GM21360 (cell line): ENCODE measurements at regions not wholly inside any gene's neighbourhood (a gene's known extent, or its start where the extent isn't known, plus 50 kb on each side); places are given as distances from the start of the nearest gene placed in this dataset.
"Not testable (repeated sequence)": the region's sequence is repeated elsewhere in the genome, so short reads cannot be mapped to it uniquely, and the experiment has no call there.

Experiments used
- ATAC-seq: cut with Tn5 transposase; IDR thresholded peaks from one replicate; pipeline ENCODE4 v1.9.1; 2021; ENCODE audit warnings: mild to moderate bottlenecking, moderate library complexity; ENCODE audit not compliant: unreplicated experiment

DNA sequence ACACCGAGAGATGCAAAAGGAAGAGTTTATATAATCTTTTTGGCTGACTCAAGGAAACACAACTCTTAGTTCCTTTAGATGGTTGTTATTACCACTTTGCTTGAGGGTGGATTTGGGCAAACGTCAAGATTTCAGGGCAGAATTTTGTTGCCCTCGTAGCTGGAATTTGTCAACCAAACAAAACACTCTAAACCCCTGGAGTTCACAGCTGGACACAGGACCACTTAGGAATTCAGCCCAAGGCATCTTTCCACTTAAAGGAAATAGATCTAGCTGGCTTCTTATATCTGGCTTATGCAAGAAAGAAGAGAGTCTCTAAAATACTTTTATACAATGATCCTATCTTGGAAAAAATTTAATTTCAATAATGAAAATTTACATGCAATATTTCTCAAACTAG is 237.8 kb upstream of the LRIG3 start:
- no peak for ATAC-seq

DNA sequence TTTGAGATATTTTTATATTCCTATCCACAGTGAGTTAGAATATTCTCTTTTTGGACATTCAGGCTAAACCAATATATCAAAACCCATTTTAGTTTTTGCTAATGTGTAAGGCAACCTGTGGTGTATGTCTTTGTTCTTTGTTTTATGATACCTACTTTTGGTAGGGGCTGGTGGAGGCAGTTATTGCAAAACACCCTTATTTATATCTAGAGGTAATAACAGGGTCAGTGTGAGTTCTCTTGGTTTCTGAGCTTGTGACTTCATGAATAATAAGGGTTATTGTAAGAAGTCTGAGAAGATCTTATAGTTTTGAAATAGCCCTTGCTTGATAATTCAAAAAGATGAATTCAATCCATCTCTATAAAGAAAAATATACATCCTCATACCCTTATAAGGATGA is 235.1 kb upstream of the LRIG3 start:
- ATAC-seq = no peak

DNA sequence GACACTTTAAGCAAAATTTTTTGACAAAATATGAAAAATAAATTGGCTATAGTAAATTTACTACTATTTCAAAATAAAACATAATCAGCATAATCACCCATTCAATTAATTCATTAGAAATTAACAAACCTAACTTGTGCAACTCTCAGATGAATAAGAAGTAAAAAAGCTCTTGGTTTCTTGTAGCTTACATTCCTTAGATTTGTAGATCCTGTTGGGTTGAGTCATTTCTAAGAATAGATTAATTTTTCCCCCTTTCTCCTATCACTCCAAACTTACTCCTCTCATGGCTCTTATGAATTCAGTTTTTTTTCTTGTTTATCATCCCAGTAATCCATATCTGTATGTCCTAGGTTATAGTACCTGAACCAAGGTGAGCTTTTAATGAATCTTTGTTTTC is 230.9 kb upstream of the LRIG3 start:
- no peak for ATAC-seq

DNA sequence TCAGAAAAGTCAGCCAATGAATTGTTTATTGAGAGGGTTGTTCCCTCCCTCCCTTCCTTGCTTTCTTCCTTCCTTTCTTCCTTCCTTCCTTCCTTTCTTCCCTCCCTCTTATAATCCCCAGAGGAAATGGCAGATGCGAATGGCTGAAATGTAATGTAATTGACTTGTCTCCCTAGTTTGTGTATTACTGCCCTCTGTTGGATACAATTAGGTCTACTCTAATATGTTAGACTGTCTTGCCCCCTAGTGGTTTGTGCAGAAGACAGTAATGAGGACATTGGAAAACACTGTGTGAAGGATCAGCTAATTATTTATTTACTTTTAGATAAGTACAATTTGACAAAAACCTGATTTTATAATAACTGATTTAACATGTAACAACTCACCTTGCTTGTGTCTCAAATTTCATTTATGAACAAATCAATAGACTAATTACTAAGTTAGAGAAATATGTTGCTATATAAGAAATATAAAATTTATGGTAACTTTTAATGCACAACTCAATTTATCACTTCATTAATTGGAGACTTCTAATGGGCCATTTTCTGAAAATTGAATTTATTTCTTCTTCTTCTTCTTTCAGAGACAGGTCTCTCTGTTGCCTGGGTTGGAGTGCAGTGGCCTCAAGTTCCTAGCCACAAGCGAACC is 229.8 kb upstream of the LRIG3 start:
- peak; percentile 100 for ATAC-seq

DNA sequence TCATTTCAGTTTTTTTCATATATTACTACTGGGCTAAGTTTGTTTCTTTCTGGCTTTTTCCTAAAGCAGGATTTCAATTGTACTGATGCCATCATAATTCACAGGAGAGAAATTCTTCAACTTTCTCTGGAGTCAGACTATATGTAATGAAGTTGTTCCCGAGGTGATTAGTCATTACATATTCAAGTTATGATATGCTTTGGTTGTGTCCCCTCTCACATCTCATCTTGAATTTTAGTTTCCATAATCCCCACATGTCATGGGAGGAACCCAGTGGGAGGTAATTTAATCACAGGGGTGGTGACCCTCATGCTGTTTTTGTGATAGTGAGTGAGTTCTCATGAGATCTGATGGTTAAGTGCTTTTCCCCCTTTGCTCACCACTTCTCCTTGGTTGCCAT is 227.5 kb upstream of the LRIG3 start:
- ATAC-seq = no peak

DNA sequence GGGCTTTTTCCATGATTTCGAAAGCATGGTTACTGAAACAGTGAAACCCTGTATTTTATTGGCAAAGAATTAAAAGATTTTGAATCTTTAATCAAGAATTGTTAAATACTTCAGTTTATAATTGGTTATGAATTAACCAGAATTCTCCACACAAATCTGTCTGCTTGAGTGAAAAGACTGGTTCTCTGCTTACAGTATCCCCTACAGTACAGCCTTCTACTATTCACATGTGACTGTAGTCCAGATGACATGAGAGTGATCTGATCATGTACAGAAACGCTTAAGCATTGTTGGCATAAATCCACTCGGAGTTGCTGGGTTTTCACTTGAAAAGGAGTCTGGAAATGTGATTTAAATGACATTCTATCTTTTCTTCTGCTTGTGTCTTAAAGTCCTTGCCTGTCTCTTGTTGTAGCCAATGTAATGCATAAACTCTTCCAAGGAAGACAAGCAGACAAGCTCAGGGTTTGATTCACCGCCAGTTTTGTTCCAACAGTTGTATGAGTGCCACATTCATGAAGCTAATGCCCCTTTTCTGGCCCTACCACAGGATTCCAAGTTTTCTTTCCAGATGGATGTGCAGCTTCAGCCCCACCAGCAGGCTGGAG is 222.0 kb upstream of the LRIG3 start:
- ATAC-seq = no peak

DNA sequence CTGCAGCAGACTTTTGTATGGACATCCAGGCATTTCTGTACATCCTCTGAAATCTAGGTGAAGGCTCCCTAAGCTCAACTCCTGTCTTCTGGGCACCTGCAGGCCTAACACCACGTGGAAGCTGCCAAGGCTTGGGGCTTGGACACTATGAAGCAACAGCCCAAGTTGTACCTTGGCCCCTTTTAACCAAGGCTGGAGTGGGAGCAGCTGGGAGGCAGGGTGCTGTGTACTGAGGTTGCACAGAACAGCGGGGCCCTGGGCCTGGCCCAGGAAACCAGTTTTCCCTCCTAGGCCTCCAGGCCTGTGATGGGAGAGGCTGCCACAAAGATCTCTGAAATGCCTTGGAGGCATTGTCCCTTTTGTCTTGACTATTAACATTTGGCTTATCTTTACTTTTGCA is 214.4 kb upstream of the LRIG3 start:
- ATAC-seq = no peak

DNA sequence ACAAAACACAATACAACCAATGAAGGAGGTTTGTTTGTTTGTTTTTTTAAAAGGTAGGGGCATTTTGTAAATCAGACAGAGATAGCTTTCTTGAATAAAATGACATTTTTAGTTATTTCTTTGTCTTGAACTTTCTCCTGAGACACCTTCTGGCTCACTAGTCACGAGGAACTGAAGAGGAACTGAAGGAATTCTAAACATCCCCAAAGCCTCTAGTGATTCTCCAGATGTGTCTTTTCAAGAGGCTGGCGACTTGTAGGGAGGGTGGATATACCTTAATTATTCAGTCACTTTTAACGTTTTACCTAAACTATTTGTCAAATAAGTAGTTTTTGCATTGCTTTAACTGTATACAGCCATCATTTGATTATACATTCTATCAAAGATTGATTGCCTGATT is 211.2 kb upstream of the LRIG3 start:
- no peak for ATAC-seq

DNA sequence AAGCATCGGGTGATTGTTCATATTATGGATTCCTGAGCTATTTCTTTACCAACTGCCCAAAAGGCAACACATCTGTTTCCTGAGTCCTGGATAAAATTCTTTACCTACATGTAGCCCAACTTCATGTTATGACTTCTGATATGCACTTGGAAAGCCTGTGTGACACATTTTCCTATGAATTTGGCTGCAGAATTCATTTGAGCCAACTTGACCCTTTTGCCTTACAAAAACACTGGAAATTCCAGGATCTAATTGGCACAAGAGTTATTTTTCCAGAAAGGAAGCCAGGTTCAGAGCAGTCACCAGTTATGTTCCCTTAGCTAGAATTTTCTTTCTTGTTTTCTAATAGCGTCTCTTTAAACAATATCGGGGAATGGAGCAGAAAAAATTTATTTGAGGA is 202.5 kb upstream of the LRIG3 start:
- ATAC-seq = no peak

DNA sequence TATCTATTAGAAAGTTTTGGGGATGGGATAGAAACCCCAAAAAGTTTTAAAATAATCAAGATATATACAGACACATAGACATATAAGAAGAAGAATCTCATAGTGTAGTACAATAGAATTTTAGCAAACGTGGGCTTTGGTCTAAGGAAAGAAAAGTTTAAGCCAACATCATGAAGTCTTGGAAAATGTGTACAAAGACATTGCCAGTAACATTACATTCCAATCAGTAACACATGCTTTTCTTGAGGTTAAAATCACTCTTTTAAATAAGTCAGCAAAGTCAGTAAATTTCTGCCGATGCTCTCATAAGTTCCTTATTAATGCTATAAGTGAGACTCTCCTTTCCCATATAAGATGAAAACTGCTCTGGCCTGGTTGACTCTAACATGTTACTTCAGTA is 201.1 kb upstream of the LRIG3 start:
- ATAC-seq = no peak

DNA sequence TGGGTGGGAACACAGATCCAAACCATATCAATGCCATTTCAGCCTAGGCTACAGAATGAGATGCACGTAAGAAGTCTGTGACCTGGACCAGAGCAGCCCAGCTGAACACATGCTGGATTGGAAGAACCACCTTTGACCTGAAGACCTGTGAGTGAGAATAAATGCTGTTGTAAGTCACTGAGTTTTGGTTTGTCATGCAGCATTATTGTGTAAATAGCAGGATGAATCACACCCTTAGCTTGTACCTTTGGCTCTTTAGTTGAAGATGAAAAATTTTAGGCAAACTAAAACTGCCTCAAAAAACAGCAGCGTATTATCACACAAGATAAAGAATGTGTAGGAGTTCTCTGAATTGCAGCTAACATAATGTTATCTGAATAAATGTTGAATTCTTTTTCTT is 199.4 kb upstream of the LRIG3 start:
- no peak for ATAC-seq

DNA sequence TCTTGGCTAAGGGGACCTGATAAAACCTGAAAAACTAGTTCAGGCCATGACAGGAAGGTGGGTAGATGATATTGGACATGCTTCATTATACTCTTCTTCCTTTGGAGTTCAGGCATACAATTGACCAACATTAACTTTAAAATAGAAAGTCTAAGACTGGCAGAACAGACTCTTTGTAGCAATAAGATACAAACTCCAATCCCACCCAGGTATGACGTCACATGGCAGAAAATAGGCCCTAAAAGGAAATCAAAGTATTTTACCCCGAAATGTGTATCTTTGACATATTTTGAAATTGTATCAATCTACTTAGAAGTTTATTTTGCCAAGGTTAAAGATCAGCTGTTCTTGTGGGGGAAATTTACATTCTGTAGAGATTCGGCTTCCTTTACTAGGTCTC is 198.1 kb upstream of the LRIG3 start:
- ATAC-seq = no peak

DNA sequence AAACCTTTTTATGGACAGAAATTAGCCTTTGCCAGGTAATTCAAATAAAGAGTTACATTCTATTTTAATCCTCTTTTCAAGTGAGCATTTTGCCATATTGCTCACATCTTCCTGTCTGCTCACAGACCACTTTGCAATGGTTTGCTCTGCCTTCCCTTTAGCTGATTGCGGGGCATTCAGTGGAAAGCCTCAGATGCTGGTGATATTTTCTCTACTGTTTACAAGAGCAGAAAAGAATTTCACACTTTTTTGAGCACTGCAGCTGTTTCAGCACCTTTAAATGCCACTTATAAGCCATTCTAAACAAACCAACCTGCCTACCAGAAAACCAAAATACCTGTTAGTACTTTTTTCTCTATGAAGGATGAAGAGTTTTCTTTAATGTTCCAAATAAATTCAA is 195.7 kb upstream of the LRIG3 start:
- ATAC-seq = no peak

DNA sequence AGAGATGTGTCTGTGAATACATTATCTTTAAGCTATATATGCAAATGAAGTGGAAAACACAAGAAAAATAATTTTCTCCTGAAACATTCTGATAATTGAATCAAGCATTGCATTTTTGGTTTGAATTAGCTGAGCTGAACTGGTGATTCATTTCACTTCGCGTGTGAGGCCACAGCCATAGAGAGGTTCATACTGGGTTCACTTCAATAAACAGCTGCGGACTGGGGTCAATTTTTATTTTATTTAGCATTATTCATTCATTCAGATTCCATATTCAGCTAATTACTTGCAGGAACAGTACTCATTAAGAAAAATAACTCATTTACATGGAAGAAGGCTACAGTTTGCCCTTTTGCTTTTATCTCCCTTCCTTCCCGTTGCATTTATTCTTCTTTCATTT is 195.2 kb upstream of the LRIG3 start:
- no peak for ATAC-seq

DNA sequence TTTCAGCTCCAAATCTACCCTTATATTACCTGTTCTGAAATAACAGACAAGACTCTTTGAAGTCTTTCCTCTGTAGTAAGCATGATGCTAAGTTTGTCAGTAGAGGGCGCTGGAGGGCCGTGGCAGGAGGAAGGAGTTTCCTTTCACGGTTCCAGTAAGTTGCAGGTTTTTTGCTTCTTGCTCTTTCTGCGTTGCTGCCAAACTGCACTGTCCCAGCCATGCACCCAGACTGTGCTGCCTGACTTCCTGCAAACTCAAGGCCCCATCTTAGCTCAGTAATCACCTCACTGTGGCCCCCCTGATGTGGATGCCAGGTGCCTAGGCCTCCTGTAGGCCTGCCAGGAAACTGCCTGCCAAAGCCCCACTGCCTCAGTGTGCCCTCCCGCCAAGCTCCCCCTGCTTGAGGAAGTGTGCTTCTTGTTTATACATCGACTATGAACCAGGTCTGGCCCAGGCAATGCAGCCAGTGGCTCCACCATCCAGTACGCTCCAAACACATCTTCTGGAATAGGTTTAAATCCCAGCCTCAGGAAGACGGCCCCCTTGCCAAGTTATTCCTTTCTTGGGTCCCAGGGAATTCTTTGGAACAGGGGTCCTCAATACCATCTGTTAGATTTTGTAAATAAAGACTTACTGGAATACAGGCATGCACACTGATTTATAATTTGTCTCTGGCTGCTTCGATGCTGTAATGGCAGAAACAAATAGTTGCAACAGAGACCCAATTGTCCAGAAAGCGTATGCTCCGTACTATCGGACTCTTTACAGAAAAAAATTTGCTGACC is 193.7 kb upstream of the LRIG3 start:
- ATAC-seq = peak; percentile 92

DNA sequence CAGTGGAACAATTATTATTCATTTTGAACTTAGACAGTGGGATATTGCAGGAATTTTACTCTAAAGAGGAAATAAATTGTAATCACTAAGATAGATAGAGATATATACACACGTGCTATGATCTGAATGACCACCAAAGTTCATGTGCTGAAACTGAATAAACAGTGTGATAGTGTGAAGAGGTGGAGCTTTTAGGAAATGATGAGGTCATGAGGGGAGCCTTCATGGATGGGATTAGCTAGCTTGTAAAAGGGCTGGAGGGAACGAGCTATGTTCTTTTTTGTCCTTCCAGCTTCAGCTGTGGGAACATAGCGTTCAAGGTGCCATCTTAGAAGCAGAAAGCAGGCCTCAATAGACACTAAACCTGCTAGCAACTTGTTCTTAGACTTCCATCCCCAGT is 191.5 kb upstream of the LRIG3 start:
- ATAC-seq = no peak

DNA sequence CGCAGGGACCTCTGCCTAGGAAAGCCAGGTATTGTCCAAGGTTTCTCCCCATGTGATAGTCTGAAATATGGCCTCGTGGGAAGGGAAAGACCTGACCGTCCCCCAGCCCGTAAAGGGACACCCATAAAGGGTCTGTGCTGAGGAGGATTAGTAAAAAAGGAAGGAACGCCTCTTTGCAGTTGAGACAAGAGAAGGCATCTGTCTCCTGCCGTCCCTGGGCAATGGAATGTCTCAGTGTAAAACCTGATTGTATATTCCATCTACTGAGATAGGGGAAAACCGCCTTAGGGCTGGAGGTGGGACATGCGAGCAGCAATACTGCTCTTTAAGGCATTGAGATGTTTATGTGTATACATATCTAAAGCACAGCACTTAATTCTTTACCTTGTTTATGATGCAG is 188.2 kb upstream of the LRIG3 start:
- ATAC-seq = not testable (repeated sequence)

DNA sequence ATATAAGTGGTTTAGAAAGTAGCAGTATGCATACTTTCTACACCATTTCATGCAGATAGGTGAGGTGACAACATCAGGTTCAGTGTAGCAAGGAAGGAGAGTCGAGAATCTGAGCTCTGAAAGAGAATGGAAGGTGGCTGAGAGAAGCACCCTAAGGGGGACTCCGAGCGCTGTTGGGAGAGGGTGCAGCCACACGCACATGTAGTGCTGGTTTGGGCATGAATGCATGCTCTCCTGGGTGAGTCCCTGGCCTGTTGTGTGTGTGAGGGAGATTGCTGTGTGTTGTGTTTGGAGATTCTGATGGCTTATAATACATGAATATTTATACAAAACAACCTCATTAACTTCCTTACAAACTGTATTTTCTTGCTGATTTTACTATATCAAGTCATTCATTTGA is 180.3 kb upstream of the LRIG3 start:
- ATAC-seq = no peak

DNA sequence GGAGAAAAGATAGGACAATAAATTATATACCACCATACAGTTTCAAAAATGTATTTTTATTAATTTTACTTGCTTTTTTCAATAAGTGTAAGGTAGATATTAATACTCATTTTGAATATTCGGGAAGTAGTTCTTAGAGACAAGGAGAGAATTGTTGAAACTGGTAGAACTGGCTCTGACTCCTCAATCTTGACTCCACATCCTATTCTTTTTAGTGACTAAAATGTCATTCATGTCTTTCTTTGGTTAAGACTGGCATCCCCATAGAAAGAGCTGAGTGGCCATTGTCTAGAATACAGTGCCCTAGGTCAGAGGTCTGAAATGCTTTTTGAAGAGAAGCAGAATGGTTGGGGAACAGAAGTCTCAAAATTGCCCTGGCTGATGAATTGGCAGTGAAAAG is 177.6 kb upstream of the LRIG3 start:
- no peak for ATAC-seq

DNA sequence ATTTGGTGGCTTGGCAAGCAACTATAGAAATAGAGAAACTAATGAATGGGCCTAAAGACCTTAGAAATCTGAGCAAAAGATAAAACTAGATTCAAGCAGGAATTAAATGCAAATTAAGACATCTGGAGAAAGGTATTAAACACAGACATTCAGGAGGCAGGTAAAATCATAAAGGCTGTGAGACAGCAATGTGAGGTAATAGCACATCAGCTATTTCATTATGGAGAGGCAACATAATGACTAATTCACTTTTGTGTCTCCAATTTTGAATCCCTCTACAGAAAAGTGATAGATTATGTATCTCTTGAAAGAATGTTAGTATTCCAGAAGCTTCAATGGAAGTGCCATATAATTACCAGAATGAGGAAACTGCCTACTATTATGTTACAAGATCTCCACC is 175.9 kb upstream of the LRIG3 start:
- no peak for ATAC-seq

DNA sequence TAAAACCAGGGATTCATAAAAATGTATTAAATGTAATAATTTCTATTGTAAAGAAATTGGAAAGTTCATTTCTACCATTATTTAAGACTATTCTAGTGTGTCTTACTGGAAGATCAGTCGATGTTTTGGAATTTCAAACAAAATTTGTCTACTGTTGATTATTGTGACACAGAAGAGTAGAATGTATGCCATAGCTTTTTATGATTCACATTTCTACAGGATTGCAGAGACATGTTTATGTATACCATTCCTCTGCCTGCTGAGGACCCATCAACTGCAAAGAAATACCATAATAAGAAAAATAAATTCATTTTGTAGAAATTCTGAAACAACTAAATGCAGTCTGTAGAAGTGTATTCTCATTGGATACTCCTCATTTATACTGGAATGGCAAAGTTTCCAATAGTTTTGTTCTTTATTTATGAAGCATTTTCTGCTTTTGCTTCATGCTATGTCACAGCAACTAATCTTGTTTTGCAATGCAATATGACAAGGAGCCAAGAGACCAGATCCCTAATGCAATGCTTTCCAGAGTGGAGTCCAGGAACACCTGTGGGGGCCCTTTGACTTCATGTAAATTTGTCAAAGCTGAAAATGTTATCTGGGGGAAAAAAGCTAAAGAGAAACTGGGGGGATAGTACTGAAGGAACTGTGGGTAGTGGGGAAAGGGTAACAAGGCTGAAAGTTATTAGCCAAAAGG is 172.9 kb upstream of the LRIG3 start:
- ATAC-seq = no peak

DNA sequence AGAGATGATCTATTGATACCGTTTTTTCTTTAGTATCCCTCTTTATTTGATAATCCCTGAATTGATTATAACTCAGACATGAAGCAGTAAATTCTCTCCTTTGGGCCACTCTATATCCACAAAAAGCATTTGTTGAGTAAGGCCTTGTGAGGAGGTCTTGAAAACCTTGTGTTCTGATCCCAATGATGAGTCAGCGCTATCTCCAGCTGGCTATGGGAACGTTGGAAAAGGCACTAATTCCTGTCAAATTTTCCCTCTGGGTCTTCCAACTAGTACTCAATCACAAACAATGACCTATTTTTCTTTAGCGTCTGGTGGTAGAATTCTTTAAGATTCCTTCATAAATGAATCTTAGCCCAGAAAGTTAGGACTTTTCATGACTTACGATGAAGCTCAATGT is 168.4 kb upstream of the LRIG3 start:
- no peak for ATAC-seq
